ENCODE measurements at regions not wholly inside any gene's neighbourhood (a gene's known extent, or its start where the extent isn't known, plus 50 kb on each side); places are given as distances from the start of the nearest gene placed in this dataset.
"Not testable (repeated sequence)": the region's sequence is repeated elsewhere in the genome, so short reads cannot be mapped to it uniquely, and the experiment has no call there.

DNA sequence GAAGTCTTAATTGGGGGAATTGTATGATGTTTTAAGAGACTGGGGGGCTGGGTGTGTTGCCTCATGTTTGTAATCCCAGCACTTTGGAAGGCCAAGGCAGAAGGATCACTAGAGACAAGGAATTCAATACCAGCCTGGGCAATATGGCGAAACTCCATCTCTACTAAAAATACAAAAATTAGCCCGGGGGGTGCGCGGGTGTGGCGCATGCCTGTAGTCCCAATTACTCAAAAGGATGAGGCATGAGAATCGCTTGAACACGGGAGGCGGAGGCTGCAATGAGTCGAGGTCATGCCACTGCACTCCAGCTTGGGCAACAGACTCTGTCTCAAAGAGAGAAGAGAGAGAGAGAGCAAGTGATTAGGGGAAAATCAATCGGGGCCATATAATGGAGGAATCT lies 600.5 kb downstream of the SLC16A7 start:
- DNase-seq (ENCODE audit: low read depth) = no peak

DNA sequence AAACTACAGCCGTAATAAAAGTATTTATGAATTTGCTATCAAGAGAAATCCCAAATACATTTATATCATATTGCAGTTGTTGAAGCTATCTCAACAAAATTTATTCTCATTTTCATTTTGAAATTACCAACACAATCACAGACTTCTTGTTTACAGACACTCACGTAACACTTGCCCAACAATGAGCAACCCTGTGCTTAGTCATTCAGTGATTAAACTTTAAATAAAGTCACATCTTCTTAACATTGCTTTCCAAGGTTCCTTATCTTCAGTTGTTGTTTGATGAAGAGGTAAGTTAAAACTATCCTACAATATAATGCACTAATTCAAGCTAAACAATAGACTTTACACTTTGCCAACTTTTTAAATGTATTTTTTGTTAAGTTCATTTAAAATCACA lies 601.8 kb downstream of the SLC16A7 start:
- no peak for DNase-seq (ENCODE audit: low read depth)

DNA sequence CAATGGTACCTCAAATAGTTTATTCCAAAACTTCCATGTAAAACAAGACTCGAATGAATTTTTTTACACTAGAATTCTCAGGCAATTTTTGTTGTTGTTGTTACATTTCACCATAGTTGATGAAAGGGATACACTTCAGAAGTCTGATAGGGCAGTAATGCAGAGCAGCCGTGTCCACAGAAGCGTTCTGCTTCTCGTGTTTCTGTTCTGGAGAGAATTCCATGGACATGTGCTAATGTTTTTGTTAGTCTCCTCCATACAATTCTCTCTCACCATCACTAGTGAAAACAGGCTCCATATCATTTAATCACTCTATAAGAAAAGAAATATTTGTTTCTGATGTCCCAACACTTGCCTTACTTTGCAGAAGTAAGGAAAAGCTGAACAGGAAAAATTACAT lies 606.1 kb downstream of the SLC16A7 start:
- no peak for DNase-seq (ENCODE audit: low read depth)

DNA sequence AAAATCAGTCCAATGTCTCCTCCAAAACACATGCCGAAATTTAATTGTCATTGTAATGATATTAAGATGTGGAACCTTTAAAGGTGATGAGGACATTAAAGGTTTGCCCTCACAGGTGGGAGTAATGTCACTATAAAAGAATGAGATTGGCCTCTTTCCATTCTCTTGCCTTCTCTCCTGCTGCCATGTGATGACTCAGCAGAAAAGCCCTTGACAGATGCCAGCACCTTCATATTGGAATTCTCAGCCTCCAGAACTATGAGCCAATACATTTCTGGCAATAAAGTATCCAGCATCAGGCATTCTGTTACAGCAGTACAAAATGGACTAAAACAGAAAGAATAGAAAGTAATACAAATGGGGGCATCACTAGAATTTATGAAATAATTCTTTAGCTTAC lies 609.7 kb downstream of the SLC16A7 start:
- no peak for DNase-seq (ENCODE audit: low read depth)

DNA sequence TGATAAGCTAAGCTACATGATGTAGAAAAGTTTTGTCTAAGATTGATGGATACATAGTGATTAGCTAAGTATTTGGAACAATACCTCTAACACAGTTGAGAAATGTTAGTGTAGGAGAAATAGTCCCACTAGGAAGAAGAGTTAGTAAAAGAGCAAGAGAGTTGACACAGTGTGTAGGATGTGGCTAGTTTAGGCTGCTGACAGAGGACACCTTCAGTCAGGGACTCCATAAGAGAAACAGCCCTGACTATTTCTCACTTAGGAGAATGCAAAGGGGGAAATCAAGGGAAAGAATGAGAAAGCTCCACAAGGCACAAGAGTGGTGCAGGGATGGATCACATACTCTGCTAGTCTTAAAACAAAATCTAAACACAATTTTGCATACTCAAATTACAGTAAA lies 613.7 kb downstream of the SLC16A7 start:
- DNase-seq (ENCODE audit: low read depth) = no peak

DNA sequence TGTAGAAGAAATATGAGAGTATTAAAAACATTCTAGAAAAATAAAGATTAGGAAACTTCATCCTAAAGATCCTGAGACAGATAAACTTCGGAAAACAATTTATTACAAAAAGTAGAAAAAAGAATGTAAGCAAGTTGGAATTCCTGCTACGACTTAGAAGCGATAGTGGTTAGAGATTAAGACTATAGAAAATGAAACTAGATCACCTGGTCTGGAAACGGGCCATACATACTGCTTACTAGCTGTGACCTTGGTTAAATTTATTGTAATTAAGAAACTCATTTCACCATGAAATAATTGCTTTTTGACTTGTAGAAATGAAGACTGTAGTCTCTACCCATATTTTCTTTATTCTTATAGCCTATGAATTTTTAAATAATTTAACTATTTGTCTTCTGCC lies 614.1 kb downstream of the SLC16A7 start:
- DNase-seq (ENCODE audit: low read depth) = no peak

DNA sequence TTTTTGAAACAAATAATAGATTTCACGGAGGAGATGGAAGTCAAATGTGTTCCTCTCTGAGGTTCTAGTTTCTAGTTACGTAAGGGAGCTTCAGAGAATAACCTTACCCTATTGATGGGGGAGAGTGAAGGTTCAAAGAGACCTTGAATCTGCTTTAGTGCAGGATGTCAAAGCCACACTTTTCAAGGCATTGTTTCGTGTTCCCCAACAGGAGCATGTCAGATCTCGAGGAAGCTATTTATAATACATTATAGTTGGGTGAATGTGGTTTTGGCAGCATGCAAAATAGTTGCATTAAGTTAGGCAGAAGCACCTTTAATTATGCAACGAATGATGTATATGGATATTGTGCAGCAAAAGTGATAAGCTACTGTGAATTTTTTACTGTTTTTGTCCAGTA lies 614.9 kb downstream of the SLC16A7 start:
- no peak for DNase-seq (ENCODE audit: low read depth)

DNA sequence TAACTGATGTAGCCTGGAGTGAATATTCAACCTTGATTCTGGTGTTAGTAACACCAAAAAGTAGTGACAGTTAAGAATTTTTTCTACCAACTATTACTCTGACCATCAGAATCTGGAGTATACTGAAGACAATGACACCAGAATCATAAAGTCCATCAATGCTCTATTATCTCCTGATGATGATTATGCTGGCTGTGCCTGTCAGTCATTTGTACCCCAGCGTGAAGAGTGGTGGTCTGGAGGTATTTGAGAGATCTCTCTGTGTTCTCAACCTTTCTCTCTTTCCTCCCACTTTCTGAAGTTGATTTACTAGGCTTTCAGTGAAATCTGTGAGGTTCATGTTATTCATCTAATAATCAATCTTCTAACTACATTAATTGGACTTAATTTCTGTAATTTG lies 615.4 kb downstream of the SLC16A7 start:
- no peak for DNase-seq (ENCODE audit: low read depth)

DNA sequence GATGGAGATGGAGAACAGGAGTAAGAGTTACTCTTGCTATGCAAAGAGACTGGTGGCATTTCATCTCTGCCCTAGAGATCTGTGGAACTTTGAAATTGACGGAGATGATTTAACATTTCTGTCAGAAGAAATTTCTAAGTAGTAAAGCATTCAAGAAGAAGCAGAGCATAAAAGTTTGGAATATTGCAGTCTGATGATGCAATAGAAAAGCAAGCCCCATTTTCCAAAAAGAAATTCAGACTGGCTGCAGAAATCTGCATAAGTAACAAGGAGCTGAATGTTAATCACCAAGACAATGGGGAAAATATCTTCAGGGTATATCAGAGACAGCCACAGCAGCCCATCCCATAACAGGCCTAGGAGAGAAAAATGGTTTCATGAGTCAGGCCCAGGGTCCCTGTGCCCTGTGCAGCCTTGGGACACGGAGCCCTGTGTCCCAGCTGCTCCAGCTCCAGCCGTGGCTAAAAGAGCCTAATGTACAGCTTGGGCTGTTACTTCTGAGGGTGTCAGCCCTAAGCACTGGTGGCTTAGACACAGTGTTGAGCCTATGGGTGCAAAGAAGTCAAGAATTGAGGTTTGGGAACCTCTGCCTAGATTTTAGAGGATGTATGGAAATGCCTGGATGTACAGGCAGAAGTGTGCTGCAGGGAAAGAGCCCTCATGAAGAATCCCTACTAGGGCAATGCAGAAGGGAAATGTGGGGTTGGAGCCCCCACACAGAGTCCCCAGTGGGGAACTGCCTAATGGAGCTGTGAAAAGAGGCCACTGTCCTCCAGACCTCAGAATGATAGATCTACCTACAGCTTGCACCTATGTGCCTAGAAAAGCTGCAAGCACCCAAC lies 616.6 kb downstream of the SLC16A7 start:
- DNase-seq (ENCODE audit: low read depth) = no peak

DNA sequence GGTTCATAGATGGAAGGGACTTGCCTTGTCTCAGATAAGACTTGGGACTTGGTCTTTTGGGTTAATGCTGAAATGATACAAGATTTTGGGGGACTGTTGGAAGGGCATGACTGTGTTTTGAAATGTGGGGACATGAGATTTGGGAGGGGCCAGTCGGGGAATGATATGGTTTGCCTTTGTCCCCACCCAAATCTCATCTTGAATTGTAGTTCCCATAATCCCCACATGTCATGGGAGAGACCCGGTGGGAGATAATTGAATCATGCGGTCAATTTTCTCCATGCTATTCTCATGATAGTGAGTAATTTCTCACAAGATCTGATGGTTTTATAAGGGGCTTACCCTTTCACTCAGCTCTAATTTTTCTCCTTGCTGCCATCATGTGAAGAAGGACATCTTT lies 617.4 kb downstream of the SLC16A7 start:
- DNase-seq (ENCODE audit: low read depth) = not testable (repeated sequence)

DNA sequence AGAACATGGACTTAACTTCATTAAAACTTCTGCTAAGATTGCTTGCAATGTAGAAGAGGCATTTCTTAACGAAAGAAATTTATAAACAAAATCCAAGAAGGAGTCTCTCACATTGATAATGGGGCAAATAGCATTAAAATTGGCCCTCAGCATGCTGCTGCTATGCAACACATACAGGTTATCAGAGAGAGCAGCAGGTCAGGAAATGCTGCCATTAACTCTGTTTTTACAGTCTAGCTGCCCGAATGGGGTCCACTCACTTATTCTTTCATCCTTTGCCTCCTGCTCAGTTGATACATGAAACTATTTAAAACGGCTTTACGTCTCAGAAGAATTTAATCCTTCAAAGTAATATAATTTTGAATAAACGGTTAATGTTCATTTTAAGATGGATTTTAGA lies 620.4 kb downstream of the SLC16A7 start:
- no peak for DNase-seq (ENCODE audit: low read depth)

DNA sequence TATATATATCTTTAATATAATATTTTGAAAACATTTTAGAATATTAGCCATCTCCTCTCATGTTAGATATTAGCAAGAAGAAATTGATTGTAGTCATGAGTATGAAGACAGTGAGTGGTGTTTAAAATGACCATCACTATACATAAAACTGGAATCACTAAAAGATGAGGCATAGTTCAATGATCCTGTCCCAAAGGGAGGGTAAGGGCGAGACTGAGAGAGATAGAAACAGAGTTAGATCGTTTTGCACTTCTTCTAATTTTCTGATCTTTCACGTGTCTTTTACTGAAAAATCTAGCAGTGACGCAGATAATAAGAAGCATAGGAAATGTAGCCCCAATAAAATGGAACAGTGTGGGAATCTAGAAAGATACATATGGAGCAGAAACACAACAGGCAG lies 627.4 kb downstream of the SLC16A7 start:
- no peak for DNase-seq (ENCODE audit: low read depth)

DNA sequence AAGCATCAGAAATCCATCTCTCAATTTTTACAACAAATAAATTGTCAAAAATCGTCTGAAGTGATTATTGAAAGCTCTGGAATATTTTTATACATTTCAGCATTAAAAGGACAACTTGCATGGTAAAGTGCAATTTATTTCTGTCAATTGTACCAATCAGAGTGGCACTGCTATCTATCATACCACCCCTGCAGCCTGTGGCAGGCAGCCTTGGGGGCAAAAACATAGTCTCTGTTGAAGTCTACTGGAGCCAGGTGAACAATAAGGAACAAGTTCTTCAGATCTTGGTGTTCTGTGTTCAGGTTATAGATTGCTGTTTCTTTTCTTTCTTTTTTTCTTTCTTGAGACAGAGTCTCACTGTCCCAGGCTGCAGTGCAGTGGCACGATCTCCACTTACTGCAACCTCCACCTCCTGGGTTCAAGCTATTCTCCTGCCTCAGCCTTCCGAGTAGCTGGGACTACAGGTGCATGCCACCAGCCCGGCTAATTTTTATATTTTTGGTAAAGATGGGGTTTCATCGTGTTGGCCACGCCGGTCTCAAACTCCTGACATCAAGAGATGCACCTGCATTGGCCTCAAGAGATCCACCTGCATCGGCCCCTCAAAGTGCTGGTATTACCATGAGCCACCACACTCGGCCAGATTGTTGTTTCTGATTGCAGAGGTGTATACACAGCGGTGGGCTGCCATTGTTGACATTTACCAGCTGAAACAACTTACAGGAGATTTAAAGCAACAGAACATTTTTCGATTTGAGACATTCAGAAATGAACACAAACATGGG lies 629.6 kb downstream of the SLC16A7 start:
- no peak for DNase-seq (ENCODE audit: low read depth)

DNA sequence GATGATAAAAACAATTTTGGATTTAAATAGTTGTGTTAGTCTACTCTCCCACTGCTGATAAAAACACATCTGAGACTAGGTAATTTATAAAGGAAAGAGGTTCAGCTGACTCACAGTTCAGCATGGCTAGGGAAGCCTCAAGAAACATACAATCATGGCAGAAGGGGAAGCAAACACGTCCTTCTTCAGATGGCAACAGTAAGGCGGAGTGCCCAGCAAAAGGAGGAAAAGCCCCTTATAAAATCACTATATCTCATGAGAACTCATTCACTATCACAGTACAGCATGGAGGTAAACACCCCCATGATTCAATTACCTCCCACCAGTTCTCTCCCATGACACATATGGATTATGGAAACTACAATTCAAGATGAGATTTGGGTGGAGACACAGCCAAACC lies 632.1 kb downstream of the SLC16A7 start:
- no peak for DNase-seq (ENCODE audit: low read depth)

DNA sequence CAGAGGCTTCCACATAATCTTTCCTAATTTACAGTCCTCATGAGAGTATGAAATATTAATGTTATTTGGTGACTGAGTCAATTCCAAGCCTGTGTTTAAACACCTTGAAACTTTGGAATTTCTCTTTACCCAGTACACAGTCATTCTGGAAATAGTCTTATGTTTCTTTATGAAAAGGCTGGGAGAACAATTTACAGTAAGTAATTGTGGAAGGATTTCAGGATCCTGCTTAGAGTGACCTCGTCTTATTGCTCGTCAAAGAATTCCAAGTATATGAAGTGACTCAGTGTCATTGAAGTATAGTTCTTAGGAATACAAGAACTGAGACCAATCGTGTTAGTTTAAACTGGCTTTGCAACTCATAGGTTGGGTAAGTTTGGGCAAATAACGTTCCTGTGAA lies 634.2 kb downstream of the SLC16A7 start:
- no peak for DNase-seq (ENCODE audit: low read depth)

DNA sequence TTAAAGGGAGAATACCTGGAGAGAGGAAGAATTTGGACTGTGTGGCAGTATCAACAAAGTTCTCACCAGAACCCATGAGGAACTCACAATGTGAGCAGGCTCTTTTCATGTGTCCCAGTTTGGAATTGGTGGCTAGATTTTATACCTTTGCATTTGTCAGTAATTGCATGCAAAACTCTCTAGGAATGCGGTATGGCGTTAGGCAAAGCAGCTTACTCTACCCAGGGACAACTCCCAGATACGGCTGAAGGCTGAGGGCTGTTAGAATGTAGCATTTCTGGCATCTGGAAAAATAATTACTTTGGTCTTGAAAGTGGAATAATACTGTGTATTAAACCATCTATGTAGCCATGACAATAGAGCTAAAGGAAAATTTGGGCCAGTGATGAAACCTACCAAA lies 635.5 kb downstream of the SLC16A7 start:
- no peak for DNase-seq (ENCODE audit: low read depth)

DNA sequence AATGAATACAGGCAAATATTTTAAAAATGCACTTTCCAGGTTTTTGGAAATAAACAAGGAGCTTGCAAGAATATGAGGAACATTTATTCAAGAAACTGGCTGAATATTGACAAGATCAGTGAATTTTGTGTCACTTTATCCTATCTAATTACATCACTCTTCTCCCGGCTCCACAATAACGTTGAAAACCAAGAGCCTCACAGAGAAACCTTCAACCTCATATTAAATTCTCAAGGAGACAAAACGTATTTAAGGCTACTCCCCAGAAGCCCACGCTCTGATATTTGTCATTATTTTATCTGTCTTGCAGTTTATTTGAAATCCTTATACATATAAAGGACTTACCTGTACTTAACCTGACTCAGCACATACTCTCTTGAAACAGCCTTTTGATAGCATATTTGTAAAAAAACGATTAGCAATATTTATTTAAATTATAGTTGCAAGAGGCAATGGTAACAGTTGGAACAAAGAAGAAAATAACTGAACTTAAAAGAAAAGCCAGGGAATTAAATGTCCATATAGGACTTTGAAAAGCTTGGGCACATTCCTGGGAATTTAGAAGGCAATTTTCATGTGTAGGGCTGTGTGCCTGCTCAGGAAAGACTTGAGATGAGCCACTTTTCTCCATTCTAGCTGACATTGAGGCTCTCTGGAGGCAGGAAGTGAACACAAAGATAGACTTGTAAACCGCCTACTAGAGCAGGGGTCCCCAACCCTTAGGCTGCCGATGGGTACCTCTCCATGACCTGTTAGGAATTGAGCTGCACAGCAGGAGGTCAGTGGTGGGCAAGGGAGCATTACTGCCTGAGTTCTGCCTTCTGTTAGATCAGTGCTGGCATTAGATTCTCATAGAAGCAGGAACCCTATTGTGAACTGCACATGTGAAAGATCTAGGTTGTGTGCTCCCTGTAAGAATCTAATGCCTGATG lies 636.4 kb downstream of the SLC16A7 start:
- no peak for DNase-seq (ENCODE audit: low read depth)

DNA sequence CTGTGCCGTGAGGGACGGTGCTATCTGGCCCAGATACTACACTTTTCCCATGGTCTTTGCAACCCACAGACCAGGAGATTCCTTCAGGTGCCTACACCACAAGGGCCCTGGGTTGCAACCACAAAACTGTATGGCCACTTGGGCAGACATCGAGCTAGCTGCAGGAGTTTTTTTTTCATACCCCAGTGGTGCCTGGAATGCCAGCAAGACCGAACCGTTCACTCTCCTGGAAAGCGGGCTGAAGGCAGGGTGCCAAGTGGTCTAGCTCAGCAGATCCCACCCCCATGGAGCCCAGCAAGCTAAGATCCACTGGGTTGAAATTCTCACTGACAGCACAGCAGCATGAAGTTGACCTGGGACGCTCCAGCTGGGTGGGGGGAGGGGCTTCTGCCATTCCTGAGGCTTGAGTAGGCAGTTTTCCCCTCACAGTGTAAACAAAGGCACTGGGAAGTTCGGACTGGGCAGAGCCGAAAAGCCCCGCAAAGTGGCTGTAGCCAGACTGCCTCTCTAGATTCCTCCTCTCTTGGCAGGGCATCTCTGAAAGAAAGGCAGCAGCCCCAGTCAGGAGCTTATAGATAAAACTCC lies 638.9 kb downstream of the SLC16A7 start:
- DNase-seq (ENCODE audit: low read depth) = not testable (repeated sequence)

DNA sequence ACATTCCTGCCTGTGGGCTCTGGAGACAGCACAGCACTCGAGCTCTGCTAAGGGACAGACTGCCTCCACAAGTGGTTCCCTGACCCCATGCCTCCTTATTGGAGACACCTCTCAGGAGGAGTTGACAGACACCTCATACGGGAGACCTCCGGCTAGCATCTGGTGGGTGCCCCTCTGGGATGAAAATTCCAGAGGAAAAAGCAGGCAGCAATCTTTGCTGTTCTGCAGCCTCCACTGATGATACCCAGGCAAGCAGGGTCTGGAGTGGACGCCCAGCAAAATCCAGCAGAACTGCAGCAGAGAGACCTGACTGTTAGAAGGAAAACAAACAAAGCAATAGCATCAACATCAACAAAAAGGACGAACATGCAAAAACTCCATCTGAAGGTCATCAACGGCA lies 639.4 kb downstream of the SLC16A7 start:
- DNase-seq (ENCODE audit: low read depth) = no peak

DNA sequence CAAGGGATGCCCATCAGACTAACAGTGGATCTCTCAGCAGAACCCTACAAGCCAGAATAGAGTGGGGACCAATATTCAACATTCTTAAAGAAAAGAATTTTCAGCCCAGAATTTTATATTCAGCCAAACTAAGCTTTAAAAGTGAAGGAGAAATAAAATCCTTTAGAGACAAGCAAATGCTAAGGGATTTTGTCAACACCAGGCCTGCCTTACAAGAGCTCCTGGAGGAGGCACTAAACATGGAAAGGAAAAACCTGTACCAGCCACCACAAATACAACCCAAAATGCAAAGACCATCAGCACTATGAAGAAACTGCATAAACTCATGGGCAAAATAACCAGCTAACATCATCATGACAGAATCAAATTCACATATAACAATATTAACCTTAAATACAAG lies 640.6 kb downstream of the SLC16A7 start:
- not testable (repeated sequence) for DNase-seq (ENCODE audit: low read depth)

DNA sequence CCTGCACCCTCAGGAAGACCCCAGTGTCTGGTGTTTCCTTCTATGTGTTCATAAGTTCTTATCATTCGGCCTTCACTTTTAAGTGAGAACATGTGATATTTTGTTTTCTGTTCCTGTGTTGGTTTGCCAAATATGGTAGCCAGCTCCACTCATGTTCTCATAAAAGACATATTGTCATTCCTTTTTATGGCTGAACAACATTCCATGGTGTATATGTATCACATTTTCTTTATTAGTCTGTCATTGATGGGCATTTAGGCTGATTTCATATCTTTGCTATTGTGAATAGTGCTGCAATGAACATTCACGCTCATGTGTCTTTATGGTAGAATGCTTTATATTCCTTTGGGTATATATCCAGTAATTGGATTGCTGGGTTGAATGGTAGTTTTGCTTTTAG lies 645.1 kb downstream of the SLC16A7 start:
- no peak for DNase-seq (ENCODE audit: low read depth)

DNA sequence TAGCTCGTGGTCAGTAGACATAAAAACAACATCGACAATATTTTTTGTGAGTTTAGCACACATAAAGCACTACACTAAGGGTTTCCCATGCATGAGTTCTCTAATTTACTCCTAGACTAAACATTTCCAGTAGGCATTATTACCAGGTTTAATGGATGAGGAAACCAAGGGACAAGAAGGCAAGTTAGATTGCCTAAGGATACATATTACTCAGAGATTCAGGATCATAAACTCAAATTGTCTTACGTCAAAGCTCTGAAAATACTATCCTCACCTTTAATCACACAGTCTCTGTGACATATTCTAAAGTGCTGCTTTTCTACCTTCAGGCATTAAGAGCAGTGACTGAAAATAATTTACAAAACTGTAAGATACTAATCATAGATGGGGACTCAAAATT lies 655.3 kb downstream of the SLC16A7 start:
- DNase-seq (ENCODE audit: low read depth) = no peak

All from activated T-cell treated with anti-CD3 and anti-CD28 coated beads for 1 hour (primary cell).